Erythroblast (primary cell): ENCODE measurements at regions not wholly inside any gene's neighbourhood (a gene's known extent, or its start where the extent isn't known, plus 50 kb on each side); places are given as distances from the start of the nearest gene placed in this dataset.
A peak's percentile ranks its signal among the peaks of the same experiment; 100 is the strongest.

Experiments used
- DNase-seq, 2 experiments: peaks; one replicate each; lab custom pipeline; 2025; lab: John Stamatoyannopoulos, UW
- GATA1 ChIP-seq: IDR thresholded peaks from 2 replicates; pipeline ENCODE4 v1.6.1; 2011; ENCODE audit warnings: low read depth, mild to moderate bottlenecking, control low read depth, low read length, moderate library complexity
- POLR2A ChIP-seq: IDR thresholded peaks from 2 replicates; pipeline ENCODE4 v1.6.1; 2011; ENCODE audit warnings: mild to moderate bottlenecking, low read length

DNA sequence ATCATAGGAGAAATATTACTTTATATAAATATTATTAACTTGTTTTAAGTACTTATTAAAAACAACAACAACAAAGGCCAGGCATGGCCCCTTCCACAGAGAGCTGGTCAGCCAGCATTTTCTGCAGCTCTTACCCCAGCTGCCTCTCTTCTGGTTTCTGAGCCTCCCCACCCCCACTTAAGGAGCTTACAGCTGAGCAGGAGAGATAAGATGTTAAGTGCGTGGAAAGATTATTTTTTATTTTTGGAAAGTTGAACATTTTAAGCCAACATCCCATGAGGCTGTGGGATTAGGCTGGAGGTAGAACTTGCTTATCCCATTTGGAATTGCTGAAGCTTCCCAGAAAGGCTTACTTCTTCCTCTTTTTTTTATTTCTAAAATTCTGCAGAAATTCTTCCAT is 401.2 kb downstream of the SEC14L1 start:
- peak; percentile 79 to 83 for DNase-seq
- no peak for TF ChIP-seq GATA1
- TF ChIP-seq POLR2A = no peak

DNA sequence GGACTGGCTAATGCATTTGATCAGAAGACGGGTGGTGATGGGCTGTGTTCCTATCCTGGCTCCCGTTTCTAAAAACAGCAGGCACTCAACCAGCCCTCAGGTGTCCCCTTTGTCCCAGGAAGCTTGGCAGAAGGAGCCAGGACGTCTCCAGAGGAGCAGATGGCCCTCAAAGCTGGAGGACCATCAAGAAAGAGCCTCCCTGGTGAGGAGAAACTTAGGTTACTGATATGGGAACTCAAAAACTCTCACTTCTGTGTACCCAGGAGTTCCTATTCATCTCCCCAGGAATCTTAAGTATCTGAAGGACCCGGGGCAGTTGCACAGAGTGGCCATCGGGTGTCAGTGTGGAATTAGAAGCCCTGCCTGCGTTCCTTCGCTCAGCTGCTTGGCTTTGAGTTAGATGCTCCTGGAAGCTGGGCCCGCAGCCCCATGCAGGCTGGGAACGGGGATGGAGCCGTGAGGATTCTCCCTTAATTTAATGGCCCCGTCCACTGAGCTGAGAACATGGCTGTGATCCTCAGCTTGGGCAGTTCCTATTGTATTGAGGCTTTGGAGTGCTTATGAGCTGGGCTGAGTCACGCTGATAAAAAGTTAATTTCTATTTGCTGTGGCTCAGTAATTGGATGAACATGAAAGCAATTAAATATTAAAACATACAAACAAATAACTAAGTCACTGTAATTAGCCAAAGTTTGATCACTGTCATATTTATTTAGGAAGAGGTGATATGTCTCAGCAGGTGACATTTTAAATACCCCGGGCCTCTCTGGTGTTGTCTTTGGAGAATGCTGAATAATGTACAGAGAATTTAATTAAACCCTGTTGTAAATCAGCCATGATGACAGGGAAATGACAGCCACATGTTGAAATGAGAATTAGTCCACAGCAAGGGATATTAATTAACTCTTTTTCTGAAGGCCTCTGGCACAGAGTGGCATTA is 402.1 kb downstream of the SEC14L1 start:
- no peak for TF ChIP-seq GATA1
- TF ChIP-seq POLR2A = no peak
- peak; percentile 80 to 86 for DNase-seq

DNA sequence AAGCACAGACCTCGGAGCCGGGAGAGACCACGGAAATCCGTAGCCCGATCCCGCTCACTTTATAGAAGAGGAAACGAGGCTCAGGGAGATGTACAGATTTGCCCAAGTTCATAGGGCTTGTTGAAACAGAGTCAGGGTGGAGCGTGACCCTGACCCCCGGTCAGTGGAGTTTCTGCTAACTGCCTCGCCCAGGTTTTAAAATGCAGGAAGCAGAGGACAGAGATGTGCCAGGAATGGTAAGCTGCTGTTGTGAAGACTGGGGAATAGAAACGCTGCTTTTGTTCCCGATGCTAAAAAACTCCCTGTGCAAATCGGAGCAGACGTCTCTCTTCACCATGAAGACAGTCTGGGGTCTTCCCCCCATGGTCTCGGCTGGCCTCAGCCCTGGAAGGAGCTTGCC is 403.0 kb downstream of the SEC14L1 start:
- no peak for DNase-seq
- no peak for TF ChIP-seq GATA1
- no peak for TF ChIP-seq POLR2A

DNA sequence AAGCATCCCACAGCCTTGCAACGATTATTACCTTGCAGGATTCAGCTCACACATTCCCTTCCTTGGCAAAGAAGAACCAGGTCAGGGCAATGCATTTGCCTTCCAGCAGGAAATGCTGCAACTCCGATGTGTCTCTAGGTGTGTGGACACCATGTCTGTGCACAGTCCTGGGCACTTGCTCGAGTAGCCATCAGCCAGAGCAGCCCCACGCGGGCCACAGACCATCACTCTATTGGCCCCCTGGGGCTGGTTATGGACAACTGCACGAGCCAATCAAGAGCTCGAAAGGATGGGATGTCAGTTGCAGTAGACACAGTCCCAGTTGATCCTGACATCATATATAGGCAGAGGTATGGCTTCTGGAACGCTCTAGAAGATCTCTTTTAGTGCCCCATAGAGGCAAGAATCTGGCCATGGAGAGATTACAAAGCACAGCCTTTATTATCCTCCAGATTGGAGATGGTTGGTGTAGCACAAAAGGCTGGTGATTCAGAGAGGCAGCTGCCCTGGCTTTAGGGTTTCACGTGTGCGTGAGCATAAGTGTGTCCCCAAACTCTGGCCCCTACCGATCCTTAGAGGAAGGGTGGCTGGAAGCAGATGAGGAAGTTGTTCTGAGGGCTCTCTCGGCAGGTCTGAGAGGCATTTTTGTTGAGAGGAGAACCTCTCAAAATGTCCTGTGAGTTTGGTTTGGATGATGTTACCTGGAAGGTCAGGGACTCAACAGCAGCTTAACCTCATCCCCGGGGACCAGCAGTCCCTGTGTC is 403.8 kb downstream of the SEC14L1 start:
- no peak for TF ChIP-seq POLR2A
- TF ChIP-seq GATA1 = no peak
- DNase-seq = no peak

DNA sequence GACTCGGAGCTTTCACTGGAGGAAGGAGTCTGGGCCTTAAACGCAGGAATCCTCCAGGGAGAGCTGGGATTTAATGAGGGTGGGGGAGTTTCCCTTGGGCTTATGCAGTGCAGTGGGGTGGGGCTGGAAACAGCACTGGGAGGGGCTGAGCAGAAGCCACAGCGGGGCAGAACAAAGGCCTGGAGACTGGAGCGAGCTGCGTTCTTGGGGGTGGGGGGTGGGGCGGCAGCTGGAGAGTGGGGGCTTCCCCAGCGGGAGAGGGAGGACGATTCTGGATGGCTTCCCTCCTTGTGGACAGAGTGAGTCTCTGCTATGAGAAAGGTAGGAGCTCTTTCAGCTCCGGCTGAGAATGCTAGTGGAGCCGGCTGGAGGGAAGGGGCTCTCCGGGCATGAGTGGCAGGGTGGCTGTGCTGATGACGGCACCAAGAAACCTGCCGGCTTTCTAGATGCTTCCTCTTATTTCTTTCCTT is 406.0 kb downstream of the SEC14L1 start:
- TF ChIP-seq GATA1 (no peak), POLR2A (no peak)

DNA sequence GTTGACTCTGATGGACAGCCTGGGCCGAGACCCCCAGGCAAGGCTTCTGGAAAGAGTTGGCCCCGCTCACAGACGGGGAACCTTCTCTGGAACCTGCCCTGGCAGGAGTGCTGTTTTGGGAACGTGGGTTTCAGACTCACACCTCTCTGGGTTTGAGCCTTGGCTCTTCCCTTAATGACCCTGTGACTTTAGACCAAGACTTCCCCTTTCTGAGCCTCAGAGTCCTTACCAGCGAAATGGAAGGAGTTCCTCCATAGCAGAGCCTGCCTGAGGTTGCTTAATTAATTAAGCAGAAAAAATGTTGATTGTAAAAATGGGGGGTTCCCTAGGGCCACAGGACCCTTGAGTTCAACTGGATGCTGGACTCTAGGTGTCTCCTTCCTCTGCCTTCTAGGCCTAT is 408.2 kb downstream of the SEC14L1 start:
- TF ChIP-seq GATA1 (no peak), POLR2A (no peak)
- no peak for DNase-seq

More for the DNA sequence above, 406.0 kb downstream of the SEC14L1 start:
- no peak for DNase-seq

DNA sequence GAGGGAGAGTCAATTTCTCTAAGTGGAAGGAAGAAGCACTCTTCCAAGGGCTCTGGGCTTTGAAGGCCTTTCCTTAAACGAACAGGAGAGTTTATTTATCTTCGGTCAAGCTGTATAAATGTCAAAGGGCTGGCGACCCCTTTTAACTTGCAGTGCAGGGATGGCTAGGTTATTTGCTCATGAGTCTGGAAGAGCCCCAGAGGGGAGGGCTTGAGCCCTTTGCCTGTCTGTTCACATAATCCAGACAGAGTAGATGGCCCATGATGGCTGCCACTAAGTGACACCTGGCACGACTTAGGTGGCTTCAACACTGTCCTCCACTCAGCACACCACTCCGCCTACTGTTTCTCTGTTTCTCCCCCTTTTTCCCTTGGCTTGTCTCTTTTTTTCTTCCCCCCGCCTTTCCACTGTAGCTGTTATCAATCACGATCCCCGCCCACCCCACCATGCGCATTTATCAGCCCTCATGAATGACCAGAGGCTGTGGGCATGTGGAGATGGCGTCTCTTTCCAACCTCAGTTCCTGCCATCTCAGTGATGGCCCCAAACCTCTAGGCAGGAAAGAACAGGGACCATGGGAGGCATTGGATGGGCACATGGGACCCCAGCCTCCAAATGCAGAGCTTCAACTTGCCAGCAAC is 408.7 kb upstream of the TNRC6C start:
- no peak for TF ChIP-seq POLR2A
- TF ChIP-seq GATA1 = no peak
- DNase-seq = peak; percentile 34 to 52

DNA sequence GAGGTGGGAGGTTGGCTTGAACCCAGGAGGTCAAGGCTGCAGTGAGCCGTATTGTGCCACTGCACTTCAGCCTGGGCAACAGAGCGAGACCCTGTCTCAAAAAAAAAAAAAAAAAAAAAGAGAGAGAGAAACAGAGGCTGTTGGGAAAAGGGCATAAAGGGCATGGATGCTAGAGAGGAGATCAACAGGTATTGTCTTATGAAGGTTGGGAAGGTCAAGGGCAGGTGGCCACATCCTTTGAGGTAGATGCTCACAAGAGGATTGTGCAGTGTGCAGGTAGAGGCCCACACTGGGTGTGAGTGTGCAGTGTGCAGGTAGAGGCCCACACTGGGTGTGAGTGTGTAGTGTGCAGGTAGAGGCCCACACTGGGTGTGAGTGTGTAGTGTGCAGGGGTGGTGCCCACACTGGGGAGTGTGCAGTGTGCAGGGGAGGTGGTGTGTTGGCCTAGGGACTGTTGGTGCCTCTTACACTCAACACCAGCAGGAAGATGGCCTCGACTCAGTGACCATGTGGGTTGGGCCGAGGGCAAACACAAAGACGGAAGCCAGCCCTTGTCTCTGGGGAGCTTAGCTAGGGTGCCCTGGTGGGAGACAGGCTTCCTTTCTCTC is 404.9 kb upstream of the TNRC6C start:
- DNase-seq = no peak
- TF ChIP-seq POLR2A = no peak
- no peak for TF ChIP-seq GATA1

DNA sequence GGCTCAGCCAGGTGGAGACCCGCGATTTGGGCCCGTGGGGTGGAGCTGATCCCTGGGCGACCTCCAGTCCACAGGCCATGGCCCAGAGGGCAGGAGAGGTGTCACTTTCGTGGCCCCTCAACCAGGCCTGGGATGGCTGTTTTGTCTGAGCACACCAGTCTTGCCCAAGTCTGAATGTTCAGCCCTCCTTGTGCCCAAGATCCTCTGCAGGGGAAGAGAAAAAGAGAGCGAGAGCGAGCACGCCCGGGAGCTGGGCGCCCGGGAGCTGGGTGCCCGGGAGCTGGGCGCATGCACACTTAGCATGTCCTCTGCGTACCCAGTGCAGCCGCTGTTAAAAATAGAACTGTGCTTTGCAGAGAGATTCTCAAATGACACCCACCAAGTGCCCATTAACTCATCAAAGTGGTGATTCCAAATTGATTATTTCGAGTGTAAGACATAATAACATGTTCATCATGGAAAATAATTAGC is 403.3 kb upstream of the TNRC6C start:
- no peak for TF ChIP-seq POLR2A
- no peak for TF ChIP-seq GATA1
- no peak for DNase-seq

DNA sequence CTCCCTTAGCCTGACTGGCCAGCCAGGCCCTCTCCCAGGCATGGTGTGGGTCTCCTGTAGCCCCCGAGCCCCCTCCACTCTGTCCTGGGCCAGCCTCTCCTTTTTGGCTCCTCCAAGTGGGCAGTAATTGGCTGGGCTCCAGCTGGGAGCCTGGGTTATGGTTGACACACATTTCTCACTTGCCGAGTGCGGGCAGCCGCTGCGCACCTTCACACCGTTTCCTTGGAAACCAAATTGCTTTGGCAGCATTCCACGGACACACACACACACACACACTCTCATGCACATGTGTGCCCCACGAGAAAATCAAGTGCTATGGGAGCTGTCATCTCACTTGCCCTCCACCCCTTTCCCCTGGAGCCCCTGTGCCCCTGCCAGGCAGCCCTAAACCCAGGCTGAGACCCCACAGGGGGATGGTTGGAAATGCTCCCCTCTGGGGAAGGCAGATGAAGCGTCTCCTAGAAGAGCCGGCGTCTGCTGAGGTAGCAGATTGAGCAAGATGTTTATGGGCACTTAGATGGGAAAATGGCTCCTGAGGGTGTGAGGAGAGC is 402.7 kb upstream of the TNRC6C start:
- TF ChIP-seq POLR2A (no peak), GATA1 (no peak)
- no peak for DNase-seq

DNA sequence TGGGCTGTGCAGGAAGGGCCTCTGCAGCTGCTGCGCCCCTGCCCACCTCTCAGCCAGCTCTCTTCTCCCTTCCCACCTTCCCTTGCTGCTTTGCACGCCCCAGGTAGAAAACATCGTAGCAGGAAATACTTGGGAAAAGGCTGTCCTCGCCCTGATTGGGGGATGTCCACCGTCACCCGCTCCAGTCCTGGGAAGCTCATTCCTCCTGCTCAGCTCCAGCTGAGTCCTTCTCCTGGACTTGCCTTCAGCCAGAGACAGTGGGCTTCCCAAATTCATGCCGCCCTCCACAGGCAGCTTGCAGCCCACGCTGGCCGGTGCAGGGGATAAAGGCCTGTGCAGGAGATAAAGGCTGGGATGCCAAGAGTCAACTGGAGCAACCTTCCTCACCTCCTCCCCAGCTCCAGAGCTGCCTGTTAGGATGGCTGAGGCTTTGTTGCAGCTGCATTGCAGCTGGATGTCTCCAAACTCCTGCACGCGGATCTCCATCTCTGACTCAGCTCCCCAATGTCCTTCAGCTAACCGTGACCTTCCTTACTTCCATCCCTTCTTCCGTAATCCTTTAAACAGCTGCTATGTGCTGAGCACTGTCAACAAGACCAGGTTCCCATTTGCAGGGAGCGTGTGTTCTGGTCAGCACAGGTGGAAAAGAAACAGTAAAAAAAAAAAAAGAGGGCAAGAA is 402.0 kb upstream of the TNRC6C start:
- DNase-seq = no peak
- TF ChIP-seq POLR2A (no peak), GATA1 (no peak)

DNA sequence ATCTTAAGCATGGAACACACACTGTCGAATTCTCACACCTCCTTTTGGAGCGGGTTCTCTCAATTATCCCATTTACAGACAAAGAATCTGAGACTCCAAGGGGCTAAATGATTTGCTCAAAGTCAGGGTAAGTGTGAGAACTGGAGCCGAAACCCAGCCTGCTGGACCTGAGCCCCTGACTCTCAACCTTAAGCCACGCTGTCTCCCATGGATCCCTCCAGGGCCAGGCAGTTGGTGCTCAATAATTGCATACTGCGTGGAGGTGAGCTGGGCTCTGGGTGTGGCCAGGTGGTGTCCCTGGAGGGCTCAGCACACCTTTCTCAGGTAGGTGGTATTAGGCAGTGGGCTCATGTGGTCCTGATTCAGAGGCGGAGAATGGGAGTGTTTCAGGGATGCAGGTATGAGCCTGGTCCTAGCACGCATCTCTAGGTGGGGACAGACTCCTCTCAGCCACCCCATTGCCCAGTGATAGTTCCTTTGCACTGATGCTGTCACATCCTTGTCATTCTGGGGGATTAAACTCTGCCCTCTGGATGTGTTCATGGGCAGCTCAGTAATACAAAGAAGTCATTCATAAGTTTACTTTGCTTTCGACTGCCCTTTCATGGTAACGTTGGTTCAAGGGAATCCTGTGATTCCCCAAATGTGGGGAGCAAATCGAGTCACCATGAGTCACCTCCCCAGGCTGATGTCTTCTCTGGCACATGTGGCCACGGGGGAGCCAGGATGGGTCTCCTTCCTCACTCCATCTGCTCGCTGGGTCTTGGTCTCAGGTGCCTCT is 399.5 kb upstream of the TNRC6C start:
- no peak for DNase-seq
- no peak for TF ChIP-seq GATA1
- TF ChIP-seq POLR2A = no peak

DNA sequence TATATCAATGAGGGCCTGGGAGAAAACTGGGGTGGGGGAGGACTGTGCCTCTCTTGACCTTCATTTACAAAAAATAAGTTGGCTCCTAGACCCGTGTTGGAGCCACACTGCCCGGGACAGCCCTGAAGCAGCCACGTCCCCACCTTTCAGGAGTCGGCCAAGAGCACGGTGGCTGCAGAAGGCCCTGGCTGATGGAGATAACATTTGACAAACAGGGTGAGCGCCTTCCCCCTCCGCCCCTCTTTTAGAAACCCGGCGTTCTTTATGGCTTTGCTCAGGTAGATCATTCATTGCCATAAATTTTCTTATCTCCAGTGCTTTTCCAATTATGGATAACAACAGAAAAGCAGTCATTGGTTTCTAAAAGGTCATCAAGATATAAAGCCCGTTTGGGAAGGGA is 398.1 kb upstream of the TNRC6C start:
- TF ChIP-seq POLR2A (no peak), GATA1 (no peak)
- no peak for DNase-seq
